ENCODE measurements at regions not wholly inside any gene's neighbourhood (a gene's known extent, or its start where the extent isn't known, plus 50 kb on each side); places are given as distances from the start of the nearest gene placed in this dataset.
"Not testable (repeated sequence)": the region's sequence is repeated elsewhere in the genome, so short reads cannot be mapped to it uniquely, and the experiment has no call there.

- no peak for DNase-seq
Observed at GRCh38 chr22:49694462-49695260, 133.0 kb downstream of the BRD1 start.

GRCh38 chr22:49693848-49694247 is 133.8 kb downstream of the BRD1 start:
- DNase-seq, result no peak

DNA sequence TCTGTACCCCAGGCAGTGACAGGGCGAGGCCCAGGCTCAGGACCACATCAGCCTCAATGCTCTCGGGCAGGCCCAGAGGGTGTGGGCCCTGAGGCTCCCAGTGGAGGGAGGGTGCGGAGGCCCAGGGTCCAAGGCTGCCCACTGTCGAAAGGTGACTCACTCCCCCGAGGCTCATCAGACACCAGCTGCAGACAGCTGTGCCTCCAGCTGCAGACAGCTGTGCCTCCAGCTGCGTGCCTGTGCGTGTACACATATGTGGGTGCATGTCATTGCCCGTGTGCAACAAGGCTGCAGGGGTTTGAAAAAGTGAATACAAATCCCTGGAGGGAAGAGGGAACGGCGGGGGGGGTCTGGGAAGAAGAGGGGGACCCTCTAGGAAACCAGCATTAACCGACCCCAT is 134.3 kb downstream of the BRD1 start:
- no peak for DNase-seq

- DNase-seq, result no peak
Observed at GRCh38 chr22:49692499-49693225, 135.0 kb downstream of the BRD1 start.

DNA sequence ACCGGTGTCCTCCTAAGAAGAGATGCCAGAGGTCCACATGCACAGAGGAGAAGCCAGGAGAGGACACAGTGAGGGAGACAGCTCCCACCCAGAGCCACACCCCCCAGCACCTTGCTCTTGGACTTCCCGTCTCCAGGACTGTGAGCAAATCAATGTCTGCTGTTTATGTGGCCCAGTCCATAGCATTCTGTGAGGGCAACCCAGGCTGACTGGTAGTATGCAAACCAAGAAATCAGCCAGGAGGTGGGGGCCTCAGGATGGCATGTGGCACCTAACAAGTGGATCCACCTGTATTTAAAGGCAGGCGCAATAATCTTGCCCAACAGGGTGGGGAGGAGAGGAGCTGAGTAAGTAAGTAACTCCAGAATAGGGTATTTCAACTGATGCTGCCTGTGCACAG is 136.4 kb downstream of the BRD1 start:
- no peak for DNase-seq

DNA sequence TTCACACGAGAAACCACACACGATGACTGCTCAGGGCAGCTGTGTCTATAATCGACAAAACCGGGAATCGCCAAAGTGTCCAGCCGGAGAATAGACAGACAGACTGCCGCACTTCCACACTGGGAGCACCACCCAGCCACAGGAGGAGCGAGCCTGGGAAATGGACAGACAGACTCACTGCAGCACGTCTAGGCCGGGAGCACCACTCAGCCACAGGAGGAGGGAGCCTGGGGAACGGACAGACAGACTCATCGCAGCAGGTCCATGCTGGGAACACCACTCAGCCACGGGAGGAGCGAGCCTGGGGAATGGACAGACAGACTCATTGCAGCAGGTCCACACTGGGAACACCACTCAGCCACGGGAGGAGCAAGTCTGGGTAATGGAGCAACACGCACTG is 137.2 kb downstream of the BRD1 start:
- no peak for DNase-seq

GRCh38 chr22:49689858-49690257 is 137.8 kb downstream of the BRD1 start:
- no peak for DNase-seq

DNA sequence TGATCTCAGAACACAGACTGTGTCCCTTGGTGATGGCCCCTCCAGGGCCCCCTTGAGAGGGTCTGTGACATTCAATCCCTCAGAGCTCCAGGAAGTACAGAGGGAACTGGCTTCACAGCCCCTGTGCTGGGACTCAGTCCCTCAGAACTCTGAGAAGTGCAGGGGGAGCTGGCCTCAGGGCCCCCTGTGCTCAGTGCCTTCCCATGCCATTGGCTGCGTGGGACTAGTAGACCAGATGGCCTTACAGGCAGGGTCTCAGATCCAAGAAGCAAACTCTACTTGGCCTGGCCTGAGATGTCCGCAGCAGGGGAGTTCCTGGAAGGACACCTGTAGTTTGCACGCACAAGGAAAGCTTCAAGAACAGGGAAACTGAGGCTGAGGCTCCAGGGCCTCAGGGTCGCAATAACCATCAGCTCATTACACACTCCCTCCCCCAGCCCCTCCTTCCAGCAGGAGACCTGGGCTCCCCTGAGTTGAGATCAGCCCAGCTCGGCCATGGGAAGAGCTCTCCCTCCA is 138.4 kb downstream of the BRD1 start:
- no peak for DNase-seq

GRCh38 chr22:49688516-49689254 is 139.0 kb downstream of the BRD1 start:
- no peak for DNase-seq

GRCh38 chr22:49687786-49688515 is 139.7 kb downstream of the BRD1 start:
- DNase-seq, result no peak

DNA sequence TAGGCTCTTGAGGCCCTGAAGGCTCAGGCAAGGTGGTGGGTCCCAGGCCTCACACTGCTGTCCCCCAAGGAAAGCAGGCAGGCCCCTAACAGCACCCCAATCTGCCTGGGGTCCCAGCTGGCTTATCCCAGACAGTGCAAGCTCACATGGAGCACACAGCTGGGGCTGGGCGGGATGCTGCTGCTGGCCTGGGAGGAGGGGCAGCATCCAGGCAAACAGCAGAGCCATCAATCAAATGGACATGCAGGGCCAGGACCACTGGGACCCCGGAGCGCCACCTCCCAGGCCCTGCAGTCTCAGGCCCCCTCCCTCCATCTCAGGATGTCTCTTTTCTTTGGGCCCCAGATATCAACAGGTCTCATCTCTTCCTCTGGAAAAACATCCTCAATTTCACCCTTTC is 140.3 kb downstream of the BRD1 start:
- no peak for DNase-seq

DNA sequence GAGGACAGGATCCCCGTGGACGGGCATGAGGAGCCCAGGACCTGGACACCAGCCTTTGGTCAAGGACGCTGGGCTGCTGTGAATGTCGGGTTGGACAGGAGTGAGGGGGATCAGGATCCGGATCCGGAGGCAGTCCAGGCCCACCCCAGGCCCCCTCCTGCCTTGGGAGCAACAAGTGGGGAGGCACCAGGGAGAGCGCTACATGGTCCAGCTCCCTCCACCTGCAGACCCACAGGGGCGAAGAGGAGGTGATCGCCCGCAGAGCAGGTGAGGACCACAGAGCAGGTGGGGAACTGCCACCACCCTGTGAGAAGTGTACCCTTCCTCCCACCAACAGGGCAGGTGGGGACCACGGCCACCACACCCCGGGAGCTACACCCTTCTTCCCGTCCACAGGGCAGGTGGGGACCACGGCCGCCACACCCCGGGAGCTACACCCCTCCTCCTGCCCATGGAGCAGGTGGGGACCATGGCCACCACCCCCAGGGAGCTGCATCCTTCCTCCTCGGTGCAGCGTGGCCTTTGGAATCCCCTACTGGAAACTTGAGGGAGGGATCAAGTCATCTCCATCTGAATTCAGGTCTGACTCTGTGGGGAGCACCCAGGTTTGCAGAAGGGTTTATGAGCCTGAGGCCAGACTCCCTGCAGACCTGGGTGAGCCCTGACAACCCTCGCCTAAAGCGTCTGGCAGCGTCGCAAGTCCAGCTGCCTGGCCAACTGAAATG is 141.0 kb downstream of the BRD1 start:
- DNase-seq, result no peak

- no peak for DNase-seq
Observed at GRCh38 chr22:49685686-49686085, 142.0 kb downstream of the BRD1 start.

GRCh38 chr22:49685116-49685515 is 142.6 kb downstream of the BRD1 start:
- no peak for DNase-seq

GRCh38 chr22:49683032-49683431 is 144.6 kb downstream of the BRD1 start:
- no peak for DNase-seq

DNA sequence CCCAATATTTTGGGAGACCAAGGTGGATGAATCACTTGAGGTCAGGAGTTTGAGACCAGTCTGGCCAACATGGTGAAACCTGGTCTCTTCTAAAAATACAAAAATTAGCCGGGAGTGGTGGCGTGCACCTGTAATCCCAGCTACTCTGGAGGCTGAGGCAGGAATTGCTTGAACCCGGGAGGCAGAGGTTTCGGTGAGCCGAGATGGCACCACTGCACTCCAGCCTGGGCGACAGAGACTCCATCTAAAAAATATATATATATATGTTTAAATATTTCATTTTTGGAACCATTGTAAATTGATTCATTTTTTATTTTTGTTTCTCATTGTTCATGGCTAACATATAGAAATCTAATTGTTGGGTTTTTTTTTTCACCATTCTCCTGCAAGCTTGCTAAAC is 146.9 kb downstream of the BRD1 start:
- not testable (repeated sequence) for DNase-seq

DNA sequence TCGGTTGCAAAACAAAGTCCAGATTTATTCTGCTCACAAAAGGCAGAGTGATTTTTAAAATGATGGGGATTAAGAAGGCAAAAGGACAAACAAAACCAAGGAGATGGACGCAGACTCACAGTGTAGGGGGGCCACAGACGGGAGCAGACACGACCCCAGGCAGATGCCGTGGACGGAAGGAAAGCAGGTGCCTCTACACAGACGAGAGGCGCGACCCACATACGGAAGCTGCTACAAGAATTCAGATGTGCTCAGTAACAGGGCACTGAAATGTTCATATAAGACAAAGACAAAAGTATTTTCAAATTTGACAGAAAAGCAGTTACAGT is 148.9 kb downstream of the BRD1 start:
- DNase-seq, result no peak

- no peak for DNase-seq
Observed at GRCh38 chr22:49678137-49678841, 149.4 kb downstream of the BRD1 start.

- DNase-seq, result no peak
Observed at GRCh38 chr22:49677495-49677889, 150.2 kb downstream of the BRD1 start.

- no peak for DNase-seq
Observed at GRCh38 chr22:49676783-49677494, 150.7 kb downstream of the BRD1 start.

DNA sequence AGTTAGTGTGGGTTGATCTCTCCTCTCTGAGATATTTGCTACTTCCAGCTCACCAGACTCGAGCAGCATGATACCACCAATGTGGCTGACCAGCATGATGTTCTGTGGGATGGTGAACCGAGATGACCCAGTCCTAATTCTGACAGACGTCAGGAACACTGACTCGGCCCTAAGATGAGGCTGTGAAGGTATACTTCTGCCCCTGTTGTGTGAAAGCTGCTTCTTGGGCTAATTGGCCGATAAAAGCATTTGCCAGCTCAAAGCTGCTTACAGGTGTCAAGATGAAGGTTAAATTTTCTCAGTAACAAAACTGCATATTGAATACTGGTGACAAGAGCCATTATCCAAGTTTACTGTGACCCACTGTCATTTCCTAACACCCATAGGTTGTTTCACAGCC is 151.4 kb downstream of the BRD1 start:
- DNase-seq, result no peak
